K562 (cell line): ENCODE measurements at regions not wholly inside any gene's neighbourhood (a gene's known extent, or its start where the extent isn't known, plus 50 kb on each side); places are given as distances from the start of the nearest gene placed in this dataset.

Experiments
- CTCF ChIP-seq, 3 experiments: IDR thresholded peaks in 2 of 3; conservative IDR thresholded peaks in 1 of 3; 2 replicates each; pipeline ENCODE4 v1.5.1; 2011 to 2012; ENCODE audit warnings: low read length in 3 of 3, mild to moderate bottlenecking in 3 of 3, control low read depth in 2 of 3, improper control_type of control experiment in 1 of 3, inconsistent platforms in 1 of 3, low read depth in 1 of 3, mixed read lengths in 1 of 3, moderate library complexity in 1 of 3; ENCODE audit not compliant: insufficient read depth in 2 of 3
- EGR1 ChIP-seq: fragments of 450-650 bp; conservative IDR thresholded peaks from 2 replicates; pipeline ENCODE4 v1.6.1; 2017; ENCODE audit warnings: mild to moderate bottlenecking
- FOXJ3 ChIP-seq: sonication (generic); formaldehyde crosslinking; IDR thresholded peaks from 2 replicates; pipeline ENCODE4 v1.4.0; 2020; ENCODE audit warnings: mild to moderate bottlenecking, missing genetic modification reagents
- NKRF ChIP-seq: fragments of 450-650 bp; IDR thresholded peaks from 2 replicates; pipeline ENCODE4 v1.6.1; 2016; ENCODE audit warnings: borderline replicate concordance
- RNF2 ChIP-seq: sonication (generic); IDR thresholded peaks from 2 replicates; pipeline ENCODE4 v1.6.1; 2016
- SNRNP70 ChIP-seq: fragments of 200-400 bp; formaldehyde crosslinking; optimal IDR thresholded peaks from 2 replicates; pipeline ENCODE3; 2017; ENCODE audit warnings: low read depth, low read length

GRCh38 chr20:52075400-52075799, 116.2 kb downstream of the ZFP64 start:
- TF ChIP-seq EGR1 (no peak), NKRF (no peak), FOXJ3 (no peak), CTCF (IDR thresholded peaks at IDR 0.05 in 2 of 3, conservative IDR thresholded peaks at IDR 0.05 in 1 of 3; ENCODE audit: insufficient read depth in 2 of 3, low read depth in 1 of 3, low read length in 3 of 3) (no peak), SNRNP70 (no peak), RNF2 (no peak)
